Hematopoietic multipotent progenitor cell treated with erythropoietin and hydrocortisone succinate and interleukin-3 and kit ligand, for 8 days (in vitro differentiated cells): ENCODE measurements at regions not wholly inside any gene's neighbourhood (a gene's known extent, or its start where the extent isn't known, plus 50 kb on each side); places are given as distances from the start of the nearest gene placed in this dataset.

Source experiments
- DNase-seq: peaks from one replicate; pipeline ENCODE4 v3.0.0-alpha.2; 2015

DNA sequence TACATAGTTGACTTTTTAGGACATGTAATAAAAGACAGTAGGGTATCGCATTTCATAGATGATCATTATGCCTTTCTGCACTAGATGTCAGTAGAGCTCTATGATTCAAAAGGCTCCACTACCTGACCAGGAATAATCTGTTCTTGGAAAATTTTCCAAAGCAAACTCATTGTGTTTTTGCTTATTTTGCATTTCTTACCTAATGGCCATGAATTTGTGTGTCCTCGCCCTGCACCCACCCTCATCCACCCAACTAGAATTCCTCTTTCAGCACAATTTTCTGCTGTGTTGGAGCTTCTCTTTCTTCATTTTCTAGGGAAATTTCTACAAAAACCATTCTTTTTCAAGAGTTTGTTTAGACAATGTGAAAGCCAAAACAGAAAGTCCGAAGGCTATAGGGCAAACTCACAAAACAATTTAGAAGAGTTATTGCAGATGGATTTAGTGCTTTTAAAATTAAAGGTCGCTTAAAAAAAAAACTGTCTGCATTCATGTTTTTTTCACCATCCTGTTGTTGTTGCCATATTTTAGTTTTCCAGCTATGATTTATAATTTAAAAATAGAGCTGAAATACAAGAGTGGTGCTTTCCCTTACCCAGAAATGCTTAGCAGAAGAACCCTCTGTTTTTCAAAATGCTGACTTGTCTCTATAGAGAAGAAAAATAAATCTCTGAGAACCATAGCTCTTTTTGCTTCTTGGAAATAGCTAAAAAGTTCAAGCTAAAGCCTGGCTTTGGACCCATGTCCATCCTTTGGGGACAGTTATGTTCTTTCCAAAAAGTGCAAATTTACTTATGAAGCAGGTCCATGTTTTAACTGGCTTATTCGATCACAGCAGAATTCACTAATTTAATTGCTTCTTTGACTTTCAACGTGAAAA, 183.7 kb downstream of the SPATA18 start:
- DNase-seq: no peak

DNA sequence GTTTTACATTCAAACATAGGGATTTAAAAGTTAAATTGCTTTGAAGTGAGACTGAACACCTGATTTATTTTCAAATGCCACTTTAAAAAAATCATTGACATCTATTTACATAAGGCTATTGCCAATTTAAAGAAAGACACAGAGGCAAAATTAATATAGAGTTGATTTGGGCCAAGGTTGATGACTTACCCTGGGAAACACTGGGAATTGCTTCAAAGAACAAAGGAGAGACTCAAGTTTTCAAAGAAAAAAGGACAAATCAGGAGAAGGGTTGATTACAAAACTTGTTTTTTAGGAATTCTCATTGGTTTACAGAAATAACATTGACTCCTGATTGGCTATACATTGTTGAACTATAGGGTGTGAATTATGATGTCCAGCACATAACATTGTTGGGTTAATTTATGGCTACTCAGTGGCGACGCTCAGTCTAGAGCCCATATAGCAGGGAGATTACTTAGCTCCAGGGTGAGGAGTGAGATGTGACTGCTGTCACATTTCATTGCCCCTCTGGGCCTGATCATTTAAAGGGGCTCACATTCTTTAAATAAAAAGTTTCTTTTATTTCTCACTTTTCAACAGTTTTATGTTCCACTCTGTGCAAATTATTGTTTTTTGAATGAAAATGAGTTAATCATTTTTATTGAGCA, 184.6 kb downstream of the SPATA18 start:
- no peak for DNase-seq

- DNase-seq: no peak
Measured at GRCh38 chr4:52241916-52242315, 190.8 kb downstream of the SPATA18 start.

DNA sequence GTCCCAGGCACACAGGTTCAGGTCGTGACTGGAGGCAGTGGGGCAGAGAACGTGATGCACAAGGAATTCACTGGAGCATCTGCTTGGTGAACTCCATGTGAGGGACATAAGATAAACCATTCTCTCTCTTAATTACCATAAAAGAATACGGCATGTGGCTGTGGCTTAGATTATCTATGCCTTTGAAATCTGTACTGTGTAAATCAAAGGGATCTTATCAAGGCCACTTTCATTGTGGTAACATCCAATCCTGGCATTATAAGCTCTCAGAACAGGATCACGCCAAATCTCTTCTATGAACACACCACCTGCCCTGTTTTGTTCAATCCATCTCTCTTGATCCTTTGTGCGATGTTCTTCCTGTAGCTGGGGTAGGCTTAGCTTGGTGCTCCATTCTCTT, 192.3 kb downstream of the SPATA18 start:
- DNase-seq: no peak

- DNase-seq: no peak
Measured at GRCh38 chr4:52244103-52244775, 193.1 kb downstream of the SPATA18 start.

- DNase-seq: no peak
Measured at GRCh38 chr4:52244848-52245247, 193.7 kb downstream of the SPATA18 start.

GRCh38 chr4:52246827-52247226, 195.7 kb downstream of the SPATA18 start:
- no peak for DNase-seq

DNA sequence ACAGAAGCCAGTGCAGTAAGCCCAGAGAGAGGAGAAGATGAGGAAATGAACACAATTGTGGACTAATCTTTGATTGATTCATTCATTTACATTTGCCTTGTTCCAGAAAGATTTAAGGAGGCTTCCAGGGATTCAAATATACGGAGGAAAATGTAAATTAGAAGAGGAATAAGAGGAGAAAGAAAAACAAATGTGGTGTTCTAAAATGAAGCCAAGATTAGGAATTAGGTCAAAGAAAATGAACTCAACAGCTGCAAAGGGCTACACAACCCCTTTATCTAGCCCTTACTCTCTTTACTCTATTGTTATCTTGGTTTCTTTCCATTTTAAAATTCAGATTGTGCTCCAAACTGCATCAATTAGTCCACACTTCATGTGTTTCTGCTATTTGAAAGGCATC, 196.8 kb downstream of the SPATA18 start:
- DNase-seq: no peak

- no peak for DNase-seq
Measured at GRCh38 chr4:52248820-52249219, 197.7 kb downstream of the SPATA18 start.

GRCh38 chr4:52249581-52249980, 198.5 kb downstream of the SPATA18 start:
- no peak for DNase-seq

- DNase-seq: no peak
Measured at GRCh38 chr4:52250154-52250553, 199.1 kb downstream of the SPATA18 start.

- DNase-seq: no peak
Measured at GRCh38 chr4:52251864-52252263, 200.8 kb downstream of the SPATA18 start.

DNA sequence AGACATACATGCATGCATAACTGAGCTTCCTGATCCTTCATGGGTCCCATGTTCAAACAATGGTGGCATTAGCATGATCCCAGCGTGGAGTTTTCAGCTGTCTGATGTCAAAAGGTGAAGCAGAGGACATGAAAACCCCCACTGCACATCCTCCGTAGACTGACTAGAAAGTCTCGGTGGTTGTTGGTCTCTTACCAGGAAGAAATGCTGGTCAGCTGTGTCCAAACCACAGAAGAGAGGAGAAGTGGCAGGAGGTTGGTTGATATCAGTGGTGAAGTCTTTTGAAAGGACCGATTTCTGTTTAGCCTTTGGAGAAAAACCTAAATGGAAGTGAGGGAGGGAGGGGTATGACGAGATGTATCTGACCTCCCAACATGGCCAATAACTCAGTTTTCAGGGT, 201.9 kb downstream of the SPATA18 start:
- DNase-seq: no peak

DNA sequence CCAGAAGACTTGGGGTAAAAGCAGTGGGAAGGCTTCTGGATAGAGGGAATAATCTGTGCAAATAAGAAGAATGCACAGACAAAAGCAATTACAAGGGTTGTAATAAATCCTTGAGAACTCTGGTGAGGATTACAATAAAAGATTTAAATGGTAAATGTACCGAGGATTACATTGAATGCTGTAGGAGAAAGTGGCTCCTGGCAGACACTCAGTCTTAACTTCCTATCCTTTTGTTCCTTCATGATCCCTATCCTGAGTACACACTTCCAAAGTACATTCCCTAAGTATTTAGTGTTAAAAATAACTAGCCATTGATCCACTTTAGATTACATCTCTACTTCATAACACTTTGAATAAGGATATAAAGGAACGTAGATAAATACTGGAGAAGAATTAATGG, 205.4 kb downstream of the SPATA18 start:
- no peak for DNase-seq

DNA sequence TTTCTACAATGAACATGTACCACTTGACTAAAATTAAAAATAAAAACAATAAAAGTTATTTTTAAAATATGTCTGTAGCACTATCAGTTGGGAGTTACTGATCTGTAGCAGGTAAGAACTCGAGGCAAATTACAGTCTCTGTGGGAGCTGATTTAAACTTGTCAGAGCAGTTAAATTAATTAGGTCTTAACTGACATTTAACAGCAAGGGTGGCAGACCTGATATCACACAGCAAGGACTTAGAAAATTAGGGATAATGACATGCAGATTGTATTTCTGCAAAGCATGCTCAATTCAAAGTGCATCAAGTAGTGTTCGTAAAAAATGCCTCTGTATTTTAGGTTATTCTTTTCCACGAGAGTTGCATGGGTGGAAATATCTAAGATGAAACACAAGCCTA, 208.9 kb downstream of the SPATA18 start:
- DNase-seq: no peak

DNA sequence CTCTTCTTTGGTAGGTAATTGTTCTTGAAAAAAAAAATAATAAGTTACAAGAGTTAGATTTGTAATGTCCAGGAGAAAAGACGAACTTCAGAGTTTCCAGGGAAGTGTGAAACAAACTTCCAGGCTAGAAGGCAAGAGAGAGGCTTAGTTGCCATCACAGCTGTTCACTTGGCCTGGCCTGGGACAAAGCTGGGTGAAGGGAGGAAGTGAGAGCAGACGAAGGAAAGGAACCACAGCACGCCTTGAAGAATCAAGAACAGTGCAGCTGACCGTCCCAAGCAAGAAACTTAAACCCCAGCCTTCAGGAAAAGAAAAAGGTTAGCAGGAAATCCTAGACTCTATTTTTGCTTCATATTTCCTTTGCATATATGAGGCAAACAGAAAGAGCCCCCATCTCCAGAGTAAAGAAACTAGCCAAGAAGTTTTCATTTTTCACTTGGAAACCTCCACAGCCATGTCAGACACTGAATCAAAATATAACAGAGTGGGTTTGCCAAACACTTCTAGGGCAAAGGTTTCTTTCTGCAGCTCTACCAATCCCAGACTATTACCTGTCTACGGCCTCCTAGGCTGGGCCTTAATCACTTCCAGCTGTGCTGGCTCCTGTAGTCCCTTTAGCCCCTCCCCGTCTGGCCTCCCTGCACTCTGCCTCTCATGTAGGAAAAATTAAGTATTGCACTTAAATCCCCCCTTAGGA, 209.6 kb downstream of the SPATA18 start:
- no peak for DNase-seq

GRCh38 chr4:52263607-52264006, 212.5 kb downstream of the SPATA18 start:
- no peak for DNase-seq

DNA sequence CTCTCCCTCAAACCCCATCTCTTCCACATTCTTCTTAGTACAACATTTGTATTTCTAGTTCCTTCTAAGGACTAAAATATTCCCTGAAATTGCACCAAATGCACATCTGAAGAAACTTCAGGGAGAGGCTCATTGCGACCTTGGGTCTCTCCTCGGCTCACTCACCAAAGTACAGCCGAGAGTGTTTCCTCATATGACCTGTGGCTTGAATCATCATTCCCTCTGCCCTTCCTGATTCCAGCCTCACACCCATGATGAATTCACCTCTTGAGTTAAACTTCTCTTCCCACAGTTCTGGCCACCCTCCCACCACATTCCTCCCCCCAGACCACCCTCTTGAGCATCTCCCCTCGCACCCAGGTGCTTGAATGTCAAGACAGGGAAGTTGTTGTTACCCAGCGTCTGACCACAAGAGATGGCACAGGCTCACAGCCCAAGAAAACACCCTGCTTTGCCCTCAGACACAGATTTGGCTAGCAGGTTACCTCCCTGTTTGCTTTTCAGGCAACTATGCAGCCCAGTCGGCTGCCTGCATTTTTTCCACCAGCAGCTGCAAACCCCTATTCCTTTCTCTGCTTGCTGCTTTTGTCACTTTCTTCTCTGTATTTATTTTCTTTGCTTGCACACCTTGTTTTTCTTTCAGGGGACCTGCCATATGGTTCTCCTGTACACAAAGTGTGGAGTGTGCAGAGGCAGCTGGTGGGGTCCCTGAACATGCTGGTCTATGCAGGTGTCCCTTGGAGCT, 214.8 kb downstream of the SPATA18 start:
- DNase-seq: no peak

GRCh38 chr4:52266537-52267137, 215.5 kb downstream of the SPATA18 start:
- DNase-seq: no peak

- no peak for DNase-seq
Measured at GRCh38 chr4:52269761-52270160, 218.7 kb downstream of the SPATA18 start.

DNA sequence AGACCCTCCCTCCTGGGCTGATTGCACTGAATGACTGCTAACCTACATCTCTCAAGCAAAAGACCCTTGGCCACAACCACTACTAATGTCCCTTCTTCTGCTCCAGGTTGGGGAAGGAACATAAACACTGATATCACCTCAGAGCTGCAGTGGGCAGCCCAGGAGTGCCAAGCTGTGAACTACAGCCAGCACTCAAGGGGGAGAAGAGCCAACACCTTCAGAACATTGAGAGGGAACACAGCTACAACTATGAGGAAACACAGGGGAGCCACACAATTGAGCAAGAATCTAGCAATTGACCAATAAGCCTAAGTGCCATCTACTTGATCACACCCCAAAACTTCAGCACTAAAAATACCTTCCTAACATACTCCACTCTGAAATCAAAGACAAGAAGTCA, 222.8 kb downstream of the SPATA18 start:
- DNase-seq: no peak

DNA sequence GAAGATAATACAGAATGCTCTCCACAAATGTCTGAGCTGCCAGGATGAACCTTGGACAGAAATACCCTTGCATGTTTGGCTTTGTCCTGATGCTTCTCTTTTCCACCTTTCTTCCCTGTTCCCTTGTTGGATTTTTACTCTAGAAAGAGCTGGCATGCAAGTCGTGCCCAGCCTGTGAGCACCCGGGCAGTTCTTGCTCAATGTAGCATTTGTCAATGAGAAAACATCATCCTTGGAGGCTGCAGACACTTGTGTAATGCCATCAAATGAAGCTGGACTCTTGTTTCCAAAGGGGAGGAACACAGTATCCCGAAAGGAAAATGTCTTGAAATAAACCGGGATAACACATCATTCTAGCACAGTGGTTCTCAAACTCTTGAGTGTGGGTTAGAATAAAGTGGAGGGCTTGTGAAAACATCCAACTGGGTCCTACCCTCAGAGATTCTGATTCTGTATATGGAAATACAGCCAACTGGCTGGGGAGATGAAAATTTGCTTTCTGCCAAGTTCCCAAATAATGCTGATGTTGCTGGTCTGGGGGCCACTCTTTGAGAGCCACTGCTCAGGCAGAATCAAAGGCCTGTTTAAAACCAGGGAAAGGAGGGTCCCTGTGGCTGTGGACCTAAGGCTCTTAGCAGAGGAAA, 237.2 kb downstream of the SPATA18 start:
- DNase-seq: no peak
